ENCODE measurements at regions not wholly inside any gene's neighbourhood (a gene's known extent, or its start where the extent isn't known, plus 50 kb on each side); places are given as distances from the start of the nearest gene placed in this dataset.

DNA sequence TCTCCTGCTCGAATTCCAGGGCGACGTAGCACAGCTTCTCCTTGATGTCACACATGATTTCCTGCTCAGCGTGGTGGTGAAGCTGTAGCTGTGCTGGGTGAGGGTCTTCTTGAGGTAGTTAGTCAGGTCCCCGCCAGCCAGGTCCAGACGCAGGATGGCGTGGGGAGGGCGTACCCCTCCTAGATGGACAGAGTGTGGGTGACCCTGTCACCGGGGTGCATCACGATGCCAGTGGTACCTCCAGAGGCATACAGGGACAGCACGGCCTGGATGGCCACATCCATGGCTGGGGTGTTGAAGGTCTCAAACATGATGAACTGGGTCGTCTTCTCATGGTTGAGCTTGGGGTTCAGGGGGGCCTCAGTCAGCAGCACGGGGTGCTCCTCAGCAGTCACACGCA is 110.2 kb upstream of the CNR1 start:
- no peak overlapping the region for H2AFZ ChIP-seq
- H3K4me2 ChIP-seq, result no peak overlapping the region
- no peaks in the 10 kb centered on the region for H3K9me3 ChIP-seq (ENCODE audit: insufficient read depth, low read depth)
- no peak overlapping the region for H3K27ac ChIP-seq
- H3K4me3 ChIP-seq, result no peak overlapping the region
- intact Hi-C loops (cut with micrococcal nuclease; ENCODE audit: unreplicated experiment), result no loop called here
- H3K27me3 ChIP-seq (ENCODE audit: insufficient read depth, low read depth), result no peaks in the 10 kb centered on the region
- TF ChIP-seq EZH2 (IDR thresholded peaks at IDR 0.05; ENCODE audit: low read depth), result no peak
- ChIA-PET CTCF (no interaction called here), POLR2A (ENCODE audit: unreplicated experiment) (no interaction called here)
- no peaks in the 10 kb centered on the region for H3K36me3 ChIP-seq (ENCODE audit: low read depth)
- H3K79me2 ChIP-seq (ENCODE audit: low read depth), result no peaks in the 10 kb centered on the region
- H3K9me2 ChIP-seq (ENCODE audit: insufficient read depth), result no peaks in the 10 kb centered on the region
- DNase-seq, result no peak
- BruUV-seq (replicated peaks), result no TSS peak
- H3F3A ChIP-seq (ENCODE audit: insufficient read depth, low read depth), result no peaks in the 10 kb centered on the region
- no peaks in the 10 kb centered on the region for H3K4me1 ChIP-seq (replicated peaks; ENCODE audit: insufficient read depth)
- no peaks in the 10 kb centered on the region for H4K20me1 ChIP-seq (ENCODE audit: insufficient read depth)

DNA sequence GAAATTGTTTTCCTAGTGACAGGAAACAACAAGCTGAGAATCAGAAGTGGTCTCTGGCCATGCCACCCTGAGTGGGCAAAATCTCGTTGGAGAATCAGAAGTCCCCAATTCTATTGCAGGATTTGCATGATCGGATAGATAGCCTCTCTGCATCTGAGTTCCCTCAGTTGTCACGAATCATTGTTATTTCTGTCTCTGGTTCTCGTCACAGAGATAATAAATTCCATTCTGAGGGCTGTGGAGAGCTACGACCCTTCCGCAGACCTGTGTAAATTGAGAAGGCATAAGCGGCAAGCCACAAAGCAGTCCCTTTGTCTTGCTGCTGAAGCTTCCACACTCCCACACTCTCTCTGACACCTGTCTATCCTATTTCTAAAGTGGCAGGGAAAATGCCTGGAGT is 102.4 kb upstream of the CNR1 start:
- no peaks in the 10 kb centered on the region for H3K4me1 ChIP-seq (replicated peaks; ENCODE audit: insufficient read depth)
- no peak for DNase-seq
- H3K4me2 ChIP-seq, result no peak overlapping the region
- H2AFZ ChIP-seq, result no peak overlapping the region
- intact Hi-C loops (cut with micrococcal nuclease; ENCODE audit: unreplicated experiment), result no loop called here
- no peak overlapping the region for H3K4me3 ChIP-seq
- no peaks in the 10 kb centered on the region for H3K79me2 ChIP-seq (ENCODE audit: low read depth)
- TF ChIP-seq CTCF (conservative IDR thresholded peaks at IDR 0.05) (no peak), EZH2 (IDR thresholded peaks at IDR 0.05; ENCODE audit: low read depth) (no peak)
- no peaks in the 10 kb centered on the region for H3F3A ChIP-seq (ENCODE audit: insufficient read depth, low read depth)
- H3K27me3 ChIP-seq (ENCODE audit: insufficient read depth, low read depth), result no peaks in the 10 kb centered on the region
- H4K20me1 ChIP-seq (ENCODE audit: insufficient read depth), result no peaks in the 10 kb centered on the region
- H3K9me2 ChIP-seq (ENCODE audit: insufficient read depth), result no peaks in the 10 kb centered on the region
- H3K27ac ChIP-seq, result no peak overlapping the region
- no TSS peak for BruUV-seq (replicated peaks)
- POLR2A ChIA-PET (ENCODE audit: unreplicated experiment), result no interaction called here
- H3K36me3 ChIP-seq (ENCODE audit: low read depth), result no peaks in the 10 kb centered on the region
- H3K9me3 ChIP-seq (ENCODE audit: insufficient read depth, low read depth), result no peaks in the 10 kb centered on the region
- CTCF ChIA-PET, result no interaction called here

GRCh38 chr6:88266126-88266525 is 100.0 kb upstream of the CNR1 start:
- H3K4me1 ChIP-seq (replicated peaks; ENCODE audit: insufficient read depth), result no peaks in the 10 kb centered on the region
- H3K79me2 ChIP-seq (ENCODE audit: low read depth), result no peaks in the 10 kb centered on the region
- no peaks in the 10 kb centered on the region for H3K9me3 ChIP-seq (ENCODE audit: insufficient read depth, low read depth)
- POLR2A ChIA-PET (ENCODE audit: unreplicated experiment), result no interaction called here
- no peak for DNase-seq
- TF ChIP-seq CTCF (conservative IDR thresholded peaks at IDR 0.05) (no peak), EZH2 (IDR thresholded peaks at IDR 0.05; ENCODE audit: low read depth) (no peak)
- CTCF ChIA-PET, result no interaction called here
- no peaks in the 10 kb centered on the region for H3K9me2 ChIP-seq (ENCODE audit: insufficient read depth)
- H3K27me3 ChIP-seq (ENCODE audit: insufficient read depth, low read depth), result no peaks in the 10 kb centered on the region
- H3F3A ChIP-seq (ENCODE audit: insufficient read depth, low read depth), result no peaks in the 10 kb centered on the region
- H2AFZ ChIP-seq, result no peak overlapping the region
- BruUV-seq (replicated peaks), result no TSS peak
- H3K27ac ChIP-seq, result no peak overlapping the region
- H3K4me2 ChIP-seq, result no peak overlapping the region
- no peaks in the 10 kb centered on the region for H4K20me1 ChIP-seq (ENCODE audit: insufficient read depth)
- intact Hi-C loops (cut with micrococcal nuclease; ENCODE audit: unreplicated experiment), result no loop called here
- H3K4me3 ChIP-seq, result no peak overlapping the region
- no peaks in the 10 kb centered on the region for H3K36me3 ChIP-seq (ENCODE audit: low read depth)

DNA sequence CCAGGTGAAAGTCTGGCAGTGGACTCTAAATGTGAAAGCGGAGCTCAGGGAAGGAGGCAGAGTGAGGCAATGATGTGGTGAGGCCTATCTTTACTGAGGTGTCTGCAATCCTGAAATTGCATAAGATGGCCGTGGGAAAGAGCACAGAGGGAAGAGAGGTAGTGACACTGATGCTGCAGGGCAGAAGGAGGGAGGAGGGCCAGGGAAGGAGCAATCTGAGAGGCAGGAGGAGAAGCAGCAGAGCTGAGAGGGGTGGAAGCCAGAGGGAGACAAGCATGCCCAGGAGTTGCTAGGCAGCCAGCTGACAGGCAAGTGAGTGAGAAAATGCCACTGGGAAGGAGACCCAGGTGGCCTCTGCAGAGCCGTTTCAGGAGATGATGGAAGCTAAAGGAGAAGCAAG is 97.4 kb upstream of the CNR1 start:
- no peak overlapping the region for H3K4me3 ChIP-seq

More for the DNA sequence above, 97.4 kb upstream of the CNR1 start:
- no peaks in the 10 kb centered on the region for H3K4me1 ChIP-seq (replicated peaks; ENCODE audit: insufficient read depth)
- no peaks in the 10 kb centered on the region for H3K9me3 ChIP-seq (ENCODE audit: insufficient read depth, low read depth)
- ChIA-PET POLR2A (ENCODE audit: unreplicated experiment) (no interaction called here), CTCF (no interaction called here)
- no peaks in the 10 kb centered on the region for H3K79me2 ChIP-seq (ENCODE audit: low read depth)
- no peak for DNase-seq
- no peak overlapping the region for H3K27ac ChIP-seq
- no peaks in the 10 kb centered on the region for H3K9me2 ChIP-seq (ENCODE audit: insufficient read depth)
- no peak overlapping the region for H3K4me2 ChIP-seq
- H3F3A ChIP-seq (ENCODE audit: insufficient read depth, low read depth), result no peaks in the 10 kb centered on the region
- no peak overlapping the region for H2AFZ ChIP-seq
- intact Hi-C loops (cut with micrococcal nuclease; ENCODE audit: unreplicated experiment), result no loop called here
- H3K36me3 ChIP-seq (ENCODE audit: low read depth), result no peaks in the 10 kb centered on the region
- TF ChIP-seq EZH2 (IDR thresholded peaks at IDR 0.05; ENCODE audit: low read depth) (no peak), CTCF (conservative IDR thresholded peaks at IDR 0.05) (no peak)
- H3K27me3 ChIP-seq (ENCODE audit: insufficient read depth, low read depth), result no peaks in the 10 kb centered on the region
- H4K20me1 ChIP-seq (ENCODE audit: insufficient read depth), result no peaks in the 10 kb centered on the region
- BruUV-seq (replicated peaks), result no TSS peak
